Heart left ventricle (tissue), 13 donors: ENCODE measurements at regions not wholly inside any gene's neighbourhood (a gene's known extent, or its start where the extent isn't known, plus 50 kb on each side); places are given as distances from the start of the nearest gene placed in this dataset.

Experiments used
- POLR2A ChIP-seq, 2 donors: fragments of 450-650 bp; IDR thresholded peaks; one replicate each; pipeline ENCODE4 v1.6.1; 2017; ENCODE audit warnings: antibody characterized with exemption in 2 of 2, mild to moderate bottlenecking in 2 of 2, moderate library complexity in 2 of 2
- TF ChIP-seq, protein P1 (sequence below), 12 donors: fragments of 200-600 bp; sonication (generic) in 4 of 12; IDR thresholded peaks; one replicate each; pipeline versions ENCODE4 v1.5.0 to v1.8.0; 2018 to 2022; ENCODE audit warnings: antibody characterized with exemption in 12 of 12, mild to moderate bottlenecking in 5 of 12
- donor health status: ischemic (EF 13 %, LVEDD 7.1; RV severe dilation, severe dysfunction).
- donor health status: DM: no; HTN: yes; CAD: no.
- donor health status: DM: no; HTN: no; CAD: no.
- donor health status: ischemic (EF 25% LVEDD 6.9; RV normal size, moderate dysfunction).
- donor health status: ischemic (EF 25% LVEDD 5.7; RV mildly dilated, moderate dysfunction).
- donor health status: ischemic (EF 35%, LVEDD 5.7; RV mildly dilated, moderate dysfunction).
- donor health status: nonischemic (EF 11% LVEDD 7.7; RV severe dilation, severe dysfunction).
- donor health status: DM: yes; HTN: yes; CAD: no.
- donor health status: PGD.
- donor health status: ischemic (EF 29% LVEDD 5.4; RV normal size, mild dysfunction).
- donor health status: nonischemic (EF 23%, LVEDD 6.1; RV moderate dilation, normal function).

GRCh38 chr14:22297376-22297775 lies 291.6 kb downstream of the DAD1 start:
- TF ChIP-seq, protein P1, sequence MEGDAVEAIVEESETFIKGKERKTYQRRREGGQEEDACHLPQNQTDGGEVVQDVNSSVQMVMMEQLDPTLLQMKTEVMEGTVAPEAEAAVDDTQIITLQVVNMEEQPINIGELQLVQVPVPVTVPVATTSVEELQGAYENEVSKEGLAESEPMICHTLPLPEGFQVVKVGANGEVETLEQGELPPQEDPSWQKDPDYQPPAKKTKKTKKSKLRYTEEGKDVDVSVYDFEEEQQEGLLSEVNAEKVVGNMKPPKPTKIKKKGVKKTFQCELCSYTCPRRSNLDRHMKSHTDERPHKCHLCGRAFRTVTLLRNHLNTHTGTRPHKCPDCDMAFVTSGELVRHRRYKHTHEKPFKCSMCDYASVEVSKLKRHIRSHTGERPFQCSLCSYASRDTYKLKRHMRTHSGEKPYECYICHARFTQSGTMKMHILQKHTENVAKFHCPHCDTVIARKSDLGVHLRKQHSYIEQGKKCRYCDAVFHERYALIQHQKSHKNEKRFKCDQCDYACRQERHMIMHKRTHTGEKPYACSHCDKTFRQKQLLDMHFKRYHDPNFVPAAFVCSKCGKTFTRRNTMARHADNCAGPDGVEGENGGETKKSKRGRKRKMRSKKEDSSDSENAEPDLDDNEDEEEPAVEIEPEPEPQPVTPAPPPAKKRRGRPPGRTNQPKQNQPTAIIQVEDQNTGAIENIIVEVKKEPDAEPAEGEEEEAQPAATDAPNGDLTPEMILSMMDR (IDR thresholded peaks at IDR 0.05): no peak
- no peak for TF ChIP-seq POLR2A (IDR thresholded peaks at IDR 0.05)
